Uterus (tissue), 2 donors: ENCODE measurements at regions not wholly inside any gene's neighbourhood (a gene's known extent, or its start where the extent isn't known, plus 50 kb on each side); places are given as distances from the start of the nearest gene placed in this dataset.

Source experiments
- CTCF ChIP-seq, 4 experiments: fragments of 200-600 bp in 2 of 4; fragments of 450-650 bp in 2 of 4; sonication (generic) in 2 of 4; IDR thresholded peaks; one replicate each; pipeline ENCODE4 v1.5.1; 2016 to 2019; ENCODE audit warnings: antibody characterized with exemption in 4 of 4, mild to moderate bottlenecking in 2 of 4, moderate library complexity in 1 of 4
- POLR2A ChIP-seq, 2 donors: fragments of 450-650 bp; IDR thresholded peaks; one replicate each; pipeline ENCODE4 v1.6.1; 2016; ENCODE audit warnings: antibody characterized with exemption in 2 of 2, mild to moderate bottlenecking in 1 of 2, moderate library complexity in 1 of 2

- no peak for TF ChIP-seq CTCF (IDR thresholded peaks at IDR 0.05)
- TF ChIP-seq POLR2A (IDR thresholded peaks at IDR 0.05): no peak
Measured at GRCh38 chr22:34858066-34858465, 207.9 kb upstream of the ISX start.
